ENCODE measurements at regions not wholly inside any gene's neighbourhood (a gene's known extent, or its start where the extent isn't known, plus 50 kb on each side); places are given as distances from the start of the nearest gene placed in this dataset.
"Not testable (repeated sequence)": the region's sequence is repeated elsewhere in the genome, so short reads cannot be mapped to it uniquely, and the experiment has no call there.

DNA sequence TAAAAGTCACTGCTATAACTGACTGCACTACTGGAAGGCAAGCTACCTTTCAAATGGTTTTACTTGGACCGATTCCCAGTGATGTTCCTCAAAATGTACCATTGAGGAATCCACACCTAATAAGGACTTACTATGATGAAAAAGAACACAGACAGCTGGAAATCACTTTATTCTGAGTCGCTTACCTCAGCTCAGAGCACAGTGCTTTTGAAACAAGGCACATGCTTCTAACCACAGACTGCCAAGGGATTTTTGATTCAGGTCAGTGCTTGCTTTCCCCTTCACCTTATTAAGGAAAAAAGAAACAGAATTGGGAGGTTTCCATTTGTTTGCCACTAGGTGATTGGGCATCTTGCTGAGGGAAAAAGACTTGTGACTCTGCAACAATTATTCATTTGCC lies 707.5 kb upstream of the FSHR start:
- DNase-seq (ENCODE audit: low read depth in 3 of 3), result no peak

DNA sequence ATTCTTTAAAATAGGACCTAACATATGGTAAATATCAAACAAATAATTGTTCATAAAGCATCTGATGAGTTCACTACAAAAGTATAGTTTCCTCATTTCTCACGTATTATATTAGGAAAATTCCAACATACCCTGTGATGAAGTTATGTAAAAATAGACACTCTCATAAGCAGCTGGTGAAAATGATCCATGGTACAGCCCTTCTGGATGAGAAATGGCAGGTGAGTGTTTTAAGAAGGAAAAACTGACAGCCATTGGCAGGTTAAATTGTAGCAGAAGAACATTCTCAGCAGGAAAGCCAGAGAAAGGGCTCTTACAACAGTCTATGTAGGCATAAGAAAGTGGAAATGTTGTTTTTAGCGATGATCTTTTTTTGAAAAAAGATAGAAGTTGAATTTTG lies 706.5 kb upstream of the FSHR start:
- DNase-seq (ENCODE audit: low read depth in 3 of 3), result no peak

DNA sequence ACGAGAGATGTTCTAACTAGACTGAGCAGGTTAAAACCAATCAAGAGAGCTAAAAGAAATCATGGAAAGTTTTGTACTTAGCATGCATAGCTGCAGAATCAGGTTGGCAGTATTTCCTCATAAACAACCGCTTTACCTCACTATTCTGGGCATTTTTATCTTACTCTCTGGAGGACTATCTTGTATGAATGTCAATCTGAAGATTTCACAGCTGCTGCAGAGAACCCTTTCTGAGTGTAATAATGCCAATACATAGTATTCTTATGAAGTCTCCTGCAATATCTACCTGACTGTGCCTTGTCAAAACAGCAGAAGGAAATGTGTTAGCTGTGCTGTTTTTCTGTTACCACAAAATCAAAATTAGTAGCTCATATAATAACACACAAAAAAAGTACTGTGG lies 705.9 kb upstream of the FSHR start:
- DNase-seq (ENCODE audit: low read depth in 3 of 3), result no peak

DNA sequence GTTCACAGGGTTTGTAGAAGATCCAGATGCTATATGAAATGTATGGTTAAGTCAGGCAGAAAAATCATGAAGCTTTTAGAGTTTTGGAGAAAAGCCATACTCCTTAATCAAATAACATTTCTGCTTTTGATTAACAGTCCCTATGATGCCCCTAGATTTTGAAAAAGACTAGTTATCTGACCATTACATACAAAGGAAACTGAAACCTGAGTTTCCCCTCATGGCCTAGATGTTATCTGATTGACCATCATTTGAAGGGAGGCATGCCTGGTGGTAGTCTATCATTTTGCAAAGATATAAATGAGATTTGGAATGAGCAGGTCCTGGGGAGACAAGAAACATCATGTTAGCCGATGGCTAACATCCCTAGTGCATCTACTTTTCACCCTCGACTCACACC lies 704.3 kb upstream of the FSHR start:
- no peak for DNase-seq (ENCODE audit: low read depth in 3 of 3)

DNA sequence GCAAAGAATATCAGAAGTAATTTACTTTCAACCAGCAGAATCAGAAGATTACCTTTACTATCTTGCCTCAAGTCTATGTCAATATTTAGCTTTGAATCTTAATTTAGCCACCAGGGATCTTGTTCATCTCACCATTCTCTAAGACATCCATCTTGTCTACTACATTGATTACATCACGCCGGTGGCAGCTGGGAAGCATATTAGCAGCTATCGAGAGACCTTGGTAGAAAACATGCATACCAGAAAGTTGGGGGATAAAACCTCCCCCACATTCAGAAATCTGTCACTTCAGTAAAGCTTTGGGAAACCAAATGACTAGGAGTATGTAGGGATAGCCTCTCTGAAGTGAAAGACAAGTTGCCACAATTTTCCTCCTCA lies 703.8 kb upstream of the FSHR start:
- DNase-seq (ENCODE audit: low read depth in 3 of 3), result no peak

DNA sequence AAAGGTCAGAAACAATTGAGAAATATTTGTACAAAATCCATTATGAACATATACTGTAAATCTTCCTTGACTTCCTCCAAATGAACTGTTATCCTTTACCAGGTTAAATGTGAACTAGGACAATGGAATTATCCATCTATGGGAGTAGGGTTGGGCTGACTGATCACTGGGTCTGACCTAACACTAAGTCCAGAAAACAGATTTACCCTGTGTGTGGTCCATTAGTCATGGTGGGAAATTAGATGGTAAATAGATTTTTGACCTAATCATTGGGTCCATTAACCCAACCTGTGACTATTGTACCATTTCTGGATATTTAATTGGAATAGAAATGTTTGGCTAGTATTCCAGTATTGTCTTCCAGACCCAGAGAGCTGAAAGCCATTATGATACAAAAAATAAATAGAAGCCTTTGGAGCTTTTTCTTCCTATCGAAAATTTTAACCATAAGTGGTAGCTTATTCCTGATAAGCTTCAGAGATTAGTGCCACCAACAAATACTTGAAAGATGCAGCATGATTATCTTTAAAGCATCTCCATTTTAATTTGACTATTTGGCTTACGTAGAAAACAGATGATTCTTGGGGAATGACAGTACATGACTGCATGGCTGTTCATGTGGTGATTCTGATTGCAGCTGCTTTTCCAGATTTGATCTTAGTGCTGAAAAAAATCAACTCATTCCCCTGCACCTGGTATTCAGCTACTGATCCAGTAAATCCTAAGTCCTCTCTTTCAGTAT lies 703.2 kb upstream of the FSHR start:
- no peak for DNase-seq (ENCODE audit: low read depth in 3 of 3)

DNA sequence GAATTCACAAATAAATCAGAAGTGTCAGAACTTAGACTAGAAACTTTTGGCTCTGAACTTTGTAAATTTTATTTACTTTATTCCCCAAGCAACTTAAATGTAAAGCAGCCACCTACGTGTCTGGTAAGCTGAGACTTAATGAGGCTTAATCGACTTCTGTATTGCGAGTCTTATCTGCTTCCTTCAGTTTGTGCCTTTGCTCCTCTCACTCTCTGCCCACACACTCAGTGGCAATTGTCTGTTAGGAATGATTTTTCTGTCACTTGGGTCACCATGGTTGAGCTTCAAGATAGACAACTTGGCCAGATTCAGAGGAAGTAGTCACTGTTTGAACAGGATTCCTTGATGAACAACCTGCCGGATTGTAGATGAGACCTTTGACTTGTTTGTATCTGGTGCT lies 691.4 kb upstream of the FSHR start:
- no peak for DNase-seq (ENCODE audit: low read depth in 3 of 3)

DNA sequence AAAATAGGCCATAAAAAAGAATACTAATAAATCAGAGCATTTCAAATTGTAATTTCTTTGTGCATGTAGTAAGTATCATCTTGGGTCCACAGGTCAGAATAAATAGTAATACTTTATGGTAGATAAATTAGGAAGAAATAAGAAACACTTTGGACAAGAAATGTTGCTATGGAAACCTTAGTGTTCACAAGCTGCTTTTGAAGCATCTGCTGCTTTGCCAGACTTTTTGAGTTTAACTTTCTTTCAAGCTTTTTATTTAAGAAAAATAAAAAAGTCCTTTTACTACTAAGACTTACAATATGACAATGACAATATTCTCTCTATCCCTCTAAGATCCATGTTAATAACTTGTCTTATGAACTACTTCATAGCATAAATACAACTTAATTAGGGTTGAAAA lies 690.7 kb upstream of the FSHR start:
- DNase-seq (ENCODE audit: low read depth in 3 of 3), result no peak

DNA sequence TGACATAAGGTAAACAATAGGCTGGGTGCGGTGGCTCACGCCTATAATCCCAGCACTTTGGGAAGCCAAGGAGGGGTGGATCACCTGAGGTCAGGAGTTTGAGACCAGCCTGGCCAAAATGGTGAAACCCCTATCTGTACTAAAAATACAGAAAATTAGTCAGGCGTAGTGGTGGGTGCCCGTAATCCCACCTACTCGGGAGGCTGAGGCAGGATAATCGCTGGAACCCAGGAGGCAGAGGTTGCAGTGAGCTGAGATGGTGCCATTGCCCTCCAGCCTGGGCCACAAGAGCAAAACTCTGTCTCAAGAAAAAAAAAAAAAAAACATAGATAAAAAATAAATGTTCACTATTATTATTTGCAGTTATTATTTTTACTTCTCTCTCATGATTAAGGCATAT lies 689.8 kb upstream of the FSHR start:
- not testable (repeated sequence) for DNase-seq (ENCODE audit: low read depth in 3 of 3)

DNA sequence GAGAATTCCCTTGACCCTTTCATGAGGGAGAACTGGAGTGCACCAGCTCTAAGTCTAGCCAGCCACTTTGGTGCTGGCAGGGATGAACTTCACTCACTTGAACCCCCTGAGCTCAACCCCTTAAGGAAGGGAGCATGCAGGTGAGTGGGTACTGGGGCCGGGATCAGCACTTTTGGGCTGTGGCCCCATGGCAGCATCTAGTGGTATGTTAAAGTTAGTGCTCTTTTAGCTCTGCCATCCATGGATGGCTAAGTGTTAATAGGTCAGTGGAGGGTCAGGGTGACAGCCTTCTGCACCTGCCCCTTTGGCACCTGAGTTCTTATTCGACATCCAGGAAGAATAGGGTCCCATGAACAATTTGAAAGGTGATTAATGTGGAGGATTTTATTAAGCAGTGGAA lies 689.0 kb upstream of the FSHR start:
- no peak for DNase-seq (ENCODE audit: low read depth in 3 of 3)

DNA sequence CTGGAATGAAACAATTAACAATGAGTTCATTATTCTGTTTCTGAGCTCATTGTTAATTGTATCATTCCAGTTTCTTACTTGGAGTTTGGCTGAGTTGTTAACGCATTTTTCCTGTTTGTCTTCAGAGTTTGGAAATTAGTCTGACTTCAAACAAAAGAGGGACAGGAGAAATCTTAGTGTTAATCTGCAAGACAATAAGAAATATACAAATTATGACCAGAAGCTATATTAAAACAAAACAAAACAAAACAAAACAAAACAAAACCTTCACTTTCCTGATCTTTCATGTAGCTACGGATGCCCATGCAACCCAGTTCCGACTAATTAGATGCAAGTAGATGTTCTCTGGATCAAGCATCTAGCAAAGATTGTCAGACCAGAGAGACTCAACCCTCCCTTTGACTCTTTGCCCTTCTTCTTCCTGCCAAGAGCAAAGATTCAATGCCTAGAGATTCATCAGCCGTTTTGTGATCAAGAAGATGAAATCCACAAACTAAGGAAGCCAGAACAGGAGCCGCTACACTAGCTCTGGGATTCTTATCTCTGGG lies 686.2 kb upstream of the FSHR start:
- DNase-seq (ENCODE audit: low read depth in 3 of 3), result no peak

DNA sequence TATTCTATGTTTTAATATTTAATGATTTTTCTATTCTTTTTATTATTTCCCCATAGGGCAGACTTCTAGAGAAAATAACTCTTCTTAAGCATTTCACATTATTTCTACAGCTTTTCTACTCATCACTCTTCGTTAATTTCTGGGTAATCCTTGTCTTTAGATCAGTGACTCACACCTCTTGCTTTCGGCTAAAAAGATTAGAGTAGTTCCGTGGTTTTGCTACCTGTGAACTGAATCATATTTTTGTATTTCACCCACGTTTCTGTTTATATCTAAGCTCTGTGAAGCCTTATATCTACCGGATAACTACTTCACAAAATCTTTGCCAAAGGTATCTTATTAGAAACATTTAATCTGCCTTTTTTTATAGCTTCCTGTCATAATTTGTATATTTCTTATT lies 685.5 kb upstream of the FSHR start:
- no peak for DNase-seq (ENCODE audit: low read depth in 3 of 3)

DNA sequence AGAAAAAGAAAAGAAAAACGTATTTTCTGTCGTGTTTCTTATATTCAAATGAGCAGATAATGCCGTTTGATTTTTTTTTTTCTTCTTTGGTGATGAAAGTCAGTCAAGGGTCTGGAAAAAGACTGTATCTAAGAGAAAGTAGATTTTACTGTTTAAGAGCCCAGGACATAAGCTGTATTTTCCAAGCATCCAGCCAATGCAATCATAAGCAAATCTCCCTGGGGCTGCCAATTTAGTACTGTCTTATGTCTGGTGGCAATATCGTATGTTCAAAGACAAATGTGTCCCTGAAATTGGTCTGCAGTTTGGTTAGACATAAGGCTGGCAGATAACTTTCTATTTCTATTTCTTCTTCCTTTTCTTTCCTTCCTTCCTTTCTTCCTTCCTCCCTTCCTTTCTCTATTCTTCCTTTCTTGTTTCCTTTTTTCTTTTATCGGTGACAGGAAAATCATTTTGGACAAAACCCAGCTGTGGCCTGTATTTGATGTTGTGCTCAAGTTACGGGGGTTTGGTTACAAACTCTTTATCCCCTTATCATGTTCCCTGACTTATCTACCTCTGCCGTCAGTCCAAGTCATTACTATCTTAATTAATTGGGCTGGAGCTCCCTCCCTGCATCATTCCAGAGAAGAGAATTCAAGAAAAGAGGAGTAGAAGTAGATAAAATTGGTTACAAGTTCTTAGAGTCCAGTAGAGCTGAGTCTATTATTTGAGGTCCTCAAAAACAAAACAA lies 683.4 kb upstream of the FSHR start:
- DNase-seq (ENCODE audit: low read depth in 3 of 3), result no peak

DNA sequence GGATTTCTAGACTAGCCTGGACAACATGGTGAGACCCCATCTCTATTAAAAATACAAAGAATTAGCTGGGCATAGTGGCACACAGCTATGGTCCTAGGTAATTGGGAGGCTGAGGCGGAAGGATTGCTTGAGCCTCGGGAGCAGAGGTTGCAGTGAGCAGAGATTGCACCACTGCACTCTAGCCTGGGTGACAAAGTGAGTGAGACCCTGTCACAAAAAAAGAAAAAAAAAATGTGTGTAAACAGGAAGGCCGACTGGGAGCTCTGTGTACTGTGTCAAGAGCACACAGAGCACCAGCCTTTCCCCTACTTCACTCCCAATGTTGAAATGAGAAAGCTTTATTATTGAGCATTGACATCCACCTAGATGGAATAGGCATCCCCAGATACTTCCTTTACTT lies 681.7 kb upstream of the FSHR start:
- DNase-seq (ENCODE audit: low read depth in 3 of 3), result no peak

DNA sequence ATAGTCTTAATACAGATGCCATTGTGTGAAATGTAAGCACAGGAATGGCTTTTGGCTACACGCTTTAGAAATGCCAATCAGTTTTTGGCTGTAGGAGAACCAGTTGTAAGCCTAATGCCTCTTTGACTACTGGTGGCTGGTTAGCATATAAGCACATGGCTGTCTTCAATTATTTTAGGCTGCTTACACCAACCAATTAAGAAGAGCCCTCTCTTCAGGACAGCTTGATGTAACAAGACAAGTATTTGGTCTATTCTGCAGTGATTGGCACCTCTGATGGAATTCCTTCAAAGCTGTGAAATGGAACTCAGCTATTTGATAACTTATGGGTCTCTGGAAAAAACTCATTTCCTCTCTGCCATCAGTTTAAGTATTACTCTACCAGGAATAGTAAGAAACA lies 680.1 kb upstream of the FSHR start:
- no peak for DNase-seq (ENCODE audit: low read depth in 3 of 3)

DNA sequence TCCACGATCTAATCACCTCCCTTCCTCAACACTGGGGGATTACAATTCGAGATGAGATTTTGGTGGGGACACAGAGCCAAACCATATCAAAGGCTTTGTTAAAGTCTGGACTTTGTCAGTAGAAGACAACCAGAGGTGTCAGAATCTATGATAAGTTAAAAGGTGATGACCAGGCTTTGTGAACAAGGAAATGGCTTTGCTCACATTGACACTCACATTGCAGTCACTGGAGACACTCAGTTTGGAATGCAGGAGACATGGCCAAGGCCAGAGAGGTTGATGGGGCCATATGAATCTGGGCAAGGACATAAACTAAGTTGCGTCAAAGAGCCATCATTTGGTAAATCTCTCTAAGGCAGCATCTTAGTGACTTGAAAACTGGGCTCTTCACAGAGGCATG lies 678.2 kb upstream of the FSHR start:
- no peak for DNase-seq (ENCODE audit: low read depth in 3 of 3)

DNA sequence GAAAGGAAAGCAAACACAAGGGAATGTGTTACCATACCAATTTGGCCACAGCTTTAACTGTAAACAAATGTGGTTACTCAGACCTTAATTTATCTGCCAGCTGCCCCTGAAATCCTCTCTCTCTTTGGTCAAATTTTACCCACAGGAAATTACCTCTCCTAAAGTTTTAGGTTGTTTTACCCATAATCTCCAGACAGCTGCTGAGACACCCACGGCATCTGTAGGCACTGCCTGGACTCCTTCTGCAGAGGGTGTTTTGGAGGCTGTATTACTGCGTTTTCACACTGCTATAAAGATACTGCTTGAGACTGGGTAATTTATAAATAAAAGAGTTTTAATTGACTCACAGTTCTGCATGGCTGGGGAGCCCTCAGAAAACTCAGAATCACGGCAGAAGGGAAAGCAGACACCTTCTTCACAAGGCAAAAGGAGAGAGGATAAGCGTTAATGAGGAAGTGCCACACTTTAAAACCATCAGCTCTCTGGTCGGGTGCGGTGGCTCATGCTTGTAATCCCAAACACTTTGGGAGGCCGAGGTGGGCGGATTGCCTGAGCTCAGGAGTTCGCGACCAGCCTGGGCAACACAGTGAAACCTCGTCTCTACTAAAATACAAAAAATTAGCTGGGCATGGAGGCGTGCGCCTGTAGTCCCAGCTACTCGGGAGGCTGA lies 677.5 kb upstream of the FSHR start:
- no peak for DNase-seq (ENCODE audit: low read depth in 3 of 3)

DNA sequence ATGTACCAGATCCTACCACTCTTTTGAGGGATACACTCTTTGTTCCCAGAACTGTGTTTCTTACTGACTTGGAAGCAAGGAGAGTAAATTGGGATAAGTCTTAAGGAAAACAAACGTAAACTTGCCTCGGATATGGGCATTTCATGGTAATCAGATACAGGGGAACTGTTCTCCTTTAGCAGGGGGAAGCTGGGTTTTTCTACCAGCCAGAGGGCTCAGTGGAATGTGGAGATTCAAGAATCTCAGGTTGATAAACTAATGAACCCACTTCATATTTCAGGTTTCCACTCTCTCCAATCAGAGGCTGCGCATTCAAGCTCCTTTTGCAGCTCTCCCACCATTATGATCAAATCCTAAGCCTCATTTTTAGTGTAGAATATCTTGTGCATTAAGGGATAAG lies 676.5 kb upstream of the FSHR start:
- no peak for DNase-seq (ENCODE audit: low read depth in 3 of 3)

DNA sequence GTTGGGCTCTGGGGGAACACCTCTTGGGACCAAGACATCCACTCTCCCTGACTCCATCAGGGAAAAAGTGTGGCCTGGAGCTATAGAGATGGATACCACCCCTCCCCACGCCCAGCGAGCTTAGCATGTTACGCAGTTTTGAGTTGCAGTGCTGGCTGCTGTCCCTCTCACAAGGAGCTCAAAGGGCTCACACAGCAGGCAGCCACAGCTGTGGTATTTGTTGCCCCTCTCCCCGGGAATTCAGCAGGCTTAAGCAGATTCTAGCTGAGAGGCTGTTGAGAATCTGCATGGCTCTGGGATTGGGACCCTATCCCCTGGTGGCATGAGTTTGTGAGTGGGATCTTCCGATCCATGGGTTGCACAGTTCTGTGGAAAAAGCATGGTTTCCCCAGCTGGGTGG lies 673.1 kb upstream of the FSHR start:
- no peak for DNase-seq (ENCODE audit: low read depth in 3 of 3)

DNA sequence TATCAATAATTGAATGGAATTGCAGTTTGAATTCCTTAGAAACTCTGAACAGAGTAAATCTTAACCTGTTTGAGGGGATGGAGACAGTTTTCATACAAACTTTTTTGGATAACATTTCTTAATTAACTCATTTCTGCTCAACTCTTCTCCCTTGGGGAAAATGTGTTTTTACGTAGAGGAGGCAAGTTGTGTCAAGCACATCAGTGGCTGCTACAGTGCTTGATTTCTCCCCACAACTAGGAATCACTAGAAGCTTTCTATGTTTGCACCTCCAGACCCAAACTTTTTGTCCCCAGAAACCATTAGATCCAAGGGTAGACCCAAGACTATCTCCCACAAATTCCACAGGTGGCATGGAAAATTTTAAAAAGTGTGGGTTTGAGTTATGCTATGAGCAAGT lies 658.9 kb upstream of the FSHR start:
- no peak for DNase-seq (ENCODE audit: low read depth in 3 of 3)

DNA sequence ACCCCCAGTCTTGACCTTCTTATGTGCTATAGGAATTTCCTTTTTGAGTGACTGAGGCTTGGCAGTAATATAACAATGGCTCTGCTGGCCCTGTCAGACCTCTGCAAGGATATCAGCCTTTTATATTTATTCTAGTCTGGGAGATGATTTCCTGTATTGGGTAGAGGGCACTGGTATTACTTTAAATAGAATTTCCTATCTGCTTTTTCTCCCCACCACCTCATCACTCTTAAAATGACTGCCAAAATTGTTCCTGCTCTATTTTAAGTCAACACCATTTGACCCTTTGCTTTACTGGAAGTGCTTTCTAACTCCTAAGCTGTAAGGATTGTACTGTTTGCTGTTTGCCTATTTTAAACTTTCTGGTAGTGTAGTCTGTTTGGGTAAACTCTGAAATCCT lies 658.4 kb upstream of the FSHR start:
- DNase-seq (ENCODE audit: low read depth in 3 of 3), result no peak

DNA sequence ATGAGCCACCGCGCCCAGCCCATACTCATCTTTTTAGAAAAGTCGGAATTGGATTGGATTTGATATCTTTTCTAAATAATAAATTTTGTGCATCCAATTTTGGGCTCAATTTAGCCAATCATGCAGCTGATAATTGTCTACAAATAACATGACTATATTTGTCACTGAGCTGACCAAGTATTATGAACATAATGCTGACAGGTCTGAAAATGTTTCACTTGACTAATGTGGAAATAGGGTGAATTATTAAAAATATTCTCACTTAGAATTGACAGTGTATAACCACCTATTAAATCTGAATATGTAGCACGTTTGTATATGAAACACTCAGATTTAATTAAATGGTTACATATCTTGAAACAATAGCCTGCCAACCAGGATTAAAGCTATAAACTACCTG lies 657.2 kb upstream of the FSHR start:
- DNase-seq (ENCODE audit: low read depth in 3 of 3), result no peak

DNA sequence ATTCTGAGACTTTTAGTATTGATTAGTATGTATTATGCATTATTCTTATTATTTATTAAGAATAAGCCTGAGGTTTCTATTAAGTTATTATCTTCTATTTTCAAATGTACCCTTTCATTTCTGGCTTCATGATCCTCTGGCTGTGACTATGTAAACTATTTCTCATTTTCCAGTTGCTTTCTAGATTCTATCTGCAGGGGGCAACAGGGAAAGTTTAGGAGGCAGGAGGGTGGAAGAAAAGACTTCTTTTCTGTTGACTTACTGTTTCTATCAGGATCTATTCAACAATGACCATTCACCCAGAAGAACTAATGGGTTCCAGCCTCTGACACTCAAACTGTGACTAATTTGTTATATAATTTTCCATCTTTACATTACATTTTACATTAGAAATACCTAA lies 653.4 kb upstream of the FSHR start:
- no peak for DNase-seq (ENCODE audit: low read depth in 3 of 3)
